ENCODE measurements at regions not wholly inside any gene's neighbourhood (a gene's known extent, or its start where the extent isn't known, plus 50 kb on each side); places are given as distances from the start of the nearest gene placed in this dataset.

DNA sequence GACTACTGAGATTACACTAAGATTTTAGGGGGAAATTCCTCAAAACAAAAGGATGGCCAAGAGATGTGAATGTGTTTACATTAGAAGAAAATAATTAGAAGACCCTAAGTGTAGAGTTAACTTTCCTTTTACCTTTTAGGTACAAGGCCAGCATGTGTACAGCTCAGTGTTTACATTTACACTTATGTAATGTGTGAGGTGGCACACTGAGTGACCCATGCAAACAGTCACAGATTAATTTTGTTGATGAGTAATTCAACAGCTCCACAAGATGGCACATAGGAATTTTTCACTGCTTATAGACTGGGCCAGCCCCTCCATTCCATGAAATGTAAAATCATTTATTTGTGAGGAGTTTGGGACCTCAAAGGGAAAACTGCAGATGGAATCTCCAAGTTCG, 90.1 kb upstream of the SLC12A2 start:
- DNase-seq, result no peak

- DNase-seq, result no peak
These were observed 89.4 kb upstream of the SLC12A2 start for GRCh38 chr5:127994087-127994660.

GRCh38 chr5:127995556-127995955, 88.0 kb upstream of the SLC12A2 start:
- peak; percentile 57 for DNase-seq

DNA sequence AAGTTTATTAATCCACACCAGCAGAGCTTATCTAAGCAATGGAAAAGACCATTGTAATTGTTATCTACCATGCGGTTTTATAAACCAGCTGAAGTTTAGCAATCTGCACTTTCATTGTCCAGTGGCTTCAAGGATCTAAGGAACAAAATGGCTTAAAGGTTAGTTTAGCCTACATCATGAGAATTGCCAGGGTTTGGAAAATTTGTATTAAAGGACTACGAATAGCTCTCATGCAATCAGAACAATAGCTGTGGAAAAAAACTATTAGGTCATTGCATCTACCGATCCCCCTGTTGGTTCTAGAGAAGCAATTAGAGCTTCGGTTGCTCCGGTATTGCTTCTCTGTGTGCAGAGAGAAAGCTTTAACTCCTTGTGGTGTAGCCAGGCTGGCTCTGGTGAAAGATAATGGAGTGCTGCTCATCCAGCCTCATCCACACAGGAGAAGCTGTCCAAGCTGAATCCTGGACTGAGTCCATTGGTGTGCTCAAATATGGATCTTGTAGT, 86.3 kb upstream of the SLC12A2 start:
- DNase-seq, result no peak

GRCh38 chr5:127998950-127999615, 84.5 kb upstream of the SLC12A2 start:
- DNase-seq, result no peak

GRCh38 chr5:127999909-128000308, 83.7 kb upstream of the SLC12A2 start:
- DNase-seq, result no peak

GRCh38 chr5:128002425-128002824, 81.1 kb upstream of the SLC12A2 start:
- no peak for DNase-seq

- DNase-seq, result no peak
These were observed 75.6 kb upstream of the SLC12A2 start for GRCh38 chr5:128007939-128008338.

DNA sequence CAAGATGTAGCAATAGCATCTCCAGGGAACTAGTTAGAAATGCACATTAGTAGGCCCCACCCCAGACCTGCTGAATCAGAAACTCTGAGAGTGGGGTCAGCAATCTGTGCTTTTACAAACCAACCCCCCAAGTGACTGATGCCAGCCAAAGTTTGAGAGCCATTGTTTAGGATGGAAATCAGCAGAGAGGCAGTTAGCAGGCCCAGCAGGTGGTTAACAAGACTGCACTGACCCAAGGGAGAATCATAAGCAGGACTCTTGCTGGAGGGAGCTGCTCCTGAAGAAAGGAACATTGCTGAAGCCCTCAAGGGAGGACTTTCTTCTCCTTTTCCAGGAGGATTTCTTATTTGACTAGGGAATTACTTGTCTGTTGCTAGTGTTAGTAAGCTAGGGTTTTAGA, 74.2 kb upstream of the SLC12A2 start:
- no peak for DNase-seq

DNA sequence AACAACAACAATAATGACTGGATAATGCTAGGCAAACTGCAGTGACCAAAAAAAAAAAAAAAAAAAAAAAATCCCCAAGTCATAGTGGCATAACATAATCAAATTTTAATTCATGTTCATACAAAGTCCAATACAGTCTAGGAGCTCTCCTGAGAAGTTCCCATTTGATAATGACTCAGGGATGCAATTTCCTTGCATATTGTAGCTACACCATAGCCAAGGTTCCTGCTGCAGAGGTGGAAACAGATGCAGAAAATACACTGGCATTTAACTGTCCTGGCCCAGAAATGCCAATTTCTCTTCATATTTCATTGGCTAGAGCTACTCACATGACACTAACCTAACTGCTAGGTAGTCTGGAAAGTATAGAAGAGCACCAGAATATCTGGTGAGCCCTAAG, 72.2 kb upstream of the SLC12A2 start:
- no peak for DNase-seq

GRCh38 chr5:128014578-128014977, 69.0 kb upstream of the SLC12A2 start:
- DNase-seq, result no peak

GRCh38 chr5:128015478-128015877, 68.1 kb upstream of the SLC12A2 start:
- no peak for DNase-seq

- no peak for DNase-seq
These were observed 67.6 kb upstream of the SLC12A2 start for GRCh38 chr5:128015978-128016377.

DNA sequence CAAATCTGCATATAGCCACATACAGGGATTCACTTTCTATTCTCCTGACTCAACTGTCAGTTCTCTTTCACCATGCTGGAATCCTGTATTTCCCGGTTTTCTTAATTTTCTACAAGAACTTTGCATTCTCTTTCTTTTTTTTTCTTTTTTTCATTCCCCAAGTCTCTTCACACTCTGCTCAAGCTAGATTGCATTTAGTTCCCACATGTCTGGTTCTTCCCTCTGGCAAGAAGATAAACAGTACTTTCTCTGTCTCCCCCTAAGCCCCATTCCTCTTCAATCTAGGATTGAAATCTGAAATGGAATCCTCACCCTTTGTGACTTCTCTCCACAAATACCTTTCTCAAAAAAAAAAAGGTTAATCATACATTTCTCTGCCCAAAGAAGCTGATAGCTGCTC, 64.2 kb upstream of the SLC12A2 start:
- no peak for DNase-seq

- DNase-seq, result no peak
These were observed 63.6 kb upstream of the SLC12A2 start for GRCh38 chr5:128020012-128020411.

DNA sequence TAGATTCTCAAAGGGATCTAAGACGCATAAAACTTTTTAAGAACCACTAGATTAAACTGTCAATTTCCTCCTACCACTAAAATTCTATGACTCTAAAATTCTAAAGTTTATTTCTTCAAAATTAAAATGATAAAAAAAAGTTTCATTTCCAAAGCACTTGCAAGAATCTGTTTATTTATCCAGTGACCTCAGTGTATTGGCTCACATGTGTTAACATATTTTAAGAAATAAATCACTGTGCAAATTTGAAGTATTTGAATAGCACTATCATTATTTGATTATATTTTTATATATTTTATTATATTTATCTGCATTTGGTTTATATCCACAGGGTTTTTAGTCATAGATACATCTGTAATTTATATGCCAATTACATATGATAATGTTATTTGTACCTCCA, 62.2 kb upstream of the SLC12A2 start:
- no peak for DNase-seq
